HepG2 (cell line): ENCODE measurements at regions not wholly inside any gene's neighbourhood (a gene's known extent, or its start where the extent isn't known, plus 50 kb on each side); places are given as distances from the start of the nearest gene placed in this dataset.

Experiments
- CTCF ChIP-seq: sonication (generic); formaldehyde crosslinking; IDR thresholded peaks from 2 replicates; pipeline ENCODE4 v1.5.0; 2020; ENCODE audit warnings: mild to moderate bottlenecking, missing genetic modification reagents, moderate library complexity
- GABPB1 ChIP-seq: IDR thresholded peaks from 2 replicates; pipeline ENCODE4 v1.6.1; 2016; ENCODE audit warnings: mild to moderate bottlenecking, missing genetic modification reagents, moderate library complexity, missing compliant biosample characterization
- HMGXB4 ChIP-seq, 2 experiments: sonication (generic) in 1 of 2; formaldehyde crosslinking in 1 of 2; IDR thresholded peaks; 2 replicates each; pipeline versions ENCODE4 v1.4.0 to v1.6.1; 2018 to 2020; ENCODE audit warnings: missing genetic modification reagents in 2 of 2, borderline replicate concordance in 1 of 2, low read depth in 1 of 2, mild to moderate bottlenecking in 1 of 2, missing biosample characterization in 1 of 2
- HNF4G ChIP-seq, 2 experiments: sonication (generic) in 1 of 2; formaldehyde crosslinking in 1 of 2; IDR thresholded peaks; 2 replicates each; pipeline versions ENCODE4 v1.4.0 to v1.6.1; 2011 to 2020; ENCODE audit warnings: borderline replicate concordance in 2 of 2, low read depth in 2 of 2, mild to moderate bottlenecking in 2 of 2, low read length in 1 of 2, missing genetic modification reagents in 1 of 2, moderate library complexity in 1 of 2
- MATR3 ChIP-seq: sonication (generic); formaldehyde crosslinking; IDR thresholded peaks from 2 replicates; pipeline ENCODE4 v1.4.0; 2020; ENCODE audit warnings: missing genetic modification reagents
- POLR2AphosphoS5 ChIP-seq: IDR thresholded peaks from 2 replicates; pipeline ENCODE4 v1.6.1; 2012; ENCODE audit warnings: low read depth, low read length
- RAD51 ChIP-seq: fragments of 450-650 bp; IDR thresholded peaks from 2 replicates; pipeline ENCODE4 v1.6.1; 2016; ENCODE audit warnings: borderline replicate concordance
- ZNF446 ChIP-seq: sonication (generic); formaldehyde crosslinking; IDR thresholded peaks from 2 replicates; pipeline ENCODE4 v1.5.0; 2020; ENCODE audit warnings: mild to moderate bottlenecking, missing genetic modification reagents
- TF ChIP-seq, protein P1 (sequence below): sonication (generic); IDR thresholded peaks from 2 replicates; pipeline ENCODE4 v1.6.1; 2016; ENCODE audit warnings: low read depth, borderline replicate concordance
- TF ChIP-seq, protein P2 (sequence below): sonication (generic); formaldehyde crosslinking; IDR thresholded peaks from 2 replicates; pipeline ENCODE4 v1.5.0; 2020; ENCODE audit warnings: mild to moderate bottlenecking, missing genetic modification reagents

- TF ChIP-seq GABPB1 (CRISPR knock-in tag) = no peak
- no peak for TF ChIP-seq MATR3
- no peak for TF ChIP-seq CTCF (CRISPR knock-in tag)
- TF ChIP-seq, protein P1, sequence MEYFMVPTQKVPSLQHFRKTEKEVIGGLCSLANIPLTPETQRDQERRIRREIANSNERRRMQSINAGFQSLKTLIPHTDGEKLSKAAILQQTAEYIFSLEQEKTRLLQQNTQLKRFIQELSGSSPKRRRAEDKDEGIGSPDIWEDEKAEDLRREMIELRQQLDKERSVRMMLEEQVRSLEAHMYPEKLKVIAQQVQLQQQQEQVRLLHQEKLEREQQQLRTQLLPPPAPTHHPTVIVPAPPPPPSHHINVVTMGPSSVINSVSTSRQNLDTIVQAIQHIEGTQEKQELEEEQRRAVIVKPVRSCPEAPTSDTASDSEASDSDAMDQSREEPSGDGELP = no peak
- TF ChIP-seq HMGXB4 (CRISPR knock-in tag; IDR thresholded peaks at IDR 0.05; ENCODE audit: borderline replicate concordance in 1 of 2, low read depth in 1 of 2) = no peak
- TF ChIP-seq POLR2AphosphoS5 = no peak
- no peak for TF ChIP-seq HNF4G (IDR thresholded peaks at IDR 0.05; ENCODE audit: borderline replicate concordance, low read depth, low read length)
- no peak for TF ChIP-seq HNF4G (CRISPR knock-in tag; IDR thresholded peaks at IDR 0.05; ENCODE audit: borderline replicate concordance, low read depth)
- no peak for TF ChIP-seq ZNF446 (CRISPR knock-in tag)
- TF ChIP-seq, protein P2, sequence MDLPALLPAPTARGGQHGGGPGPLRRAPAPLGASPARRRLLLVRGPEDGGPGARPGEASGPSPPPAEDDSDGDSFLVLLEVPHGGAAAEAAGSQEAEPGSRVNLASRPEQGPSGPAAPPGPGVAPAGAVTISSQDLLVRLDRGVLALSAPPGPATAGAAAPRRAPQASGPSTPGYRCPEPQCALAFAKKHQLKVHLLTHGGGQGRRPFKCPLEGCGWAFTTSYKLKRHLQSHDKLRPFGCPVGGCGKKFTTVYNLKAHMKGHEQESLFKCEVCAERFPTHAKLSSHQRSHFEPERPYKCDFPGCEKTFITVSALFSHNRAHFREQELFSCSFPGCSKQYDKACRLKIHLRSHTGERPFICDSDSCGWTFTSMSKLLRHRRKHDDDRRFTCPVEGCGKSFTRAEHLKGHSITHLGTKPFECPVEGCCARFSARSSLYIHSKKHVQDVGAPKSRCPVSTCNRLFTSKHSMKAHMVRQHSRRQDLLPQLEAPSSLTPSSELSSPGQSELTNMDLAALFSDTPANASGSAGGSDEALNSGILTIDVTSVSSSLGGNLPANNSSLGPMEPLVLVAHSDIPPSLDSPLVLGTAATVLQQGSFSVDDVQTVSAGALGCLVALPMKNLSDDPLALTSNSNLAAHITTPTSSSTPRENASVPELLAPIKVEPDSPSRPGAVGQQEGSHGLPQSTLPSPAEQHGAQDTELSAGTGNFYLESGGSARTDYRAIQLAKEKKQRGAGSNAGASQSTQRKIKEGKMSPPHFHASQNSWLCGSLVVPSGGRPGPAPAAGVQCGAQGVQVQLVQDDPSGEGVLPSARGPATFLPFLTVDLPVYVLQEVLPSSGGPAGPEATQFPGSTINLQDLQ (CRISPR knock-in tag) = no peak
- no peak for TF ChIP-seq RAD51
Measured at GRCh38 chr7:8906396-8907075, 473.1 kb downstream of the NXPH1 start.
